ENCODE measurements at regions not wholly inside any gene's neighbourhood (a gene's known extent, or its start where the extent isn't known, plus 50 kb on each side); places are given as distances from the start of the nearest gene placed in this dataset.

GRCh38 chrX:95218976-95219375, 1465.7 kb upstream of the DIAPH2 start:
- no peaks in the 10 kb centered on the region for H3K36me3 ChIP-seq (ENCODE audit: control insufficient read depth, insufficient read depth, low read length)
- no peaks in the 10 kb centered on the region for H3K4me1 ChIP-seq (ENCODE audit: control insufficient read depth, insufficient read depth, low read length)
- no peak overlapping the region for H3K4me3 ChIP-seq (ENCODE audit: low read length)
- no peak overlapping the region for H3K9ac ChIP-seq (ENCODE audit: low read length)
- no peak overlapping the region for H3K27ac ChIP-seq (ENCODE audit: low read depth, low read length)
- H3K27me3 ChIP-seq (ENCODE audit: control insufficient read depth, insufficient read depth, low read length) = no peaks in the 10 kb centered on the region

- Histone ChIP-seq H3K27me3 (ENCODE audit: control insufficient read depth, insufficient read depth, low read length) (no peaks in the 10 kb centered on the region), H3K36me3 (ENCODE audit: control insufficient read depth, insufficient read depth, low read length) (no peaks in the 10 kb centered on the region), H3K4me3 (ENCODE audit: low read length) (no peak overlapping the region), H3K9ac (ENCODE audit: low read length) (no peak overlapping the region), H3K4me1 (ENCODE audit: control insufficient read depth, insufficient read depth, low read length) (no peaks in the 10 kb centered on the region), H3K27ac (ENCODE audit: low read depth, low read length) (no peak overlapping the region)
Measured at GRCh38 chrX:95248386-95248785, 1436.3 kb upstream of the DIAPH2 start.

GRCh38 chrX:95290455-95290854, 1394.2 kb upstream of the DIAPH2 start:
- Histone ChIP-seq H3K4me3 (ENCODE audit: low read length) (no peak overlapping the region), H3K27me3 (ENCODE audit: control insufficient read depth, insufficient read depth, low read length) (no peaks in the 10 kb centered on the region), H3K4me1 (ENCODE audit: control insufficient read depth, insufficient read depth, low read length) (no peaks in the 10 kb centered on the region), H3K27ac (ENCODE audit: low read depth, low read length) (no peak overlapping the region), H3K9ac (ENCODE audit: low read length) (no peak overlapping the region), H3K36me3 (ENCODE audit: control insufficient read depth, insufficient read depth, low read length) (no peaks in the 10 kb centered on the region)

- Histone ChIP-seq H3K4me1 (ENCODE audit: control insufficient read depth, insufficient read depth, low read length) (no peaks in the 10 kb centered on the region), H3K9ac (ENCODE audit: low read length) (no peak overlapping the region), H3K36me3 (ENCODE audit: control insufficient read depth, insufficient read depth, low read length) (no peaks in the 10 kb centered on the region), H3K4me3 (ENCODE audit: low read length) (no peak overlapping the region), H3K27me3 (ENCODE audit: control insufficient read depth, insufficient read depth, low read length) (no peaks in the 10 kb centered on the region), H3K27ac (ENCODE audit: low read depth, low read length) (no peak overlapping the region)
Measured at GRCh38 chrX:95291561-95291960, 1393.1 kb upstream of the DIAPH2 start.

- Histone ChIP-seq H3K9ac (ENCODE audit: low read length) (no peak overlapping the region), H3K27ac (ENCODE audit: low read depth, low read length) (no peak overlapping the region), H3K4me1 (ENCODE audit: control insufficient read depth, insufficient read depth, low read length) (no peaks in the 10 kb centered on the region), H3K4me3 (ENCODE audit: low read length) (no peak overlapping the region), H3K36me3 (ENCODE audit: control insufficient read depth, insufficient read depth, low read length) (no peaks in the 10 kb centered on the region), H3K27me3 (ENCODE audit: control insufficient read depth, insufficient read depth, low read length) (no peaks in the 10 kb centered on the region)
Measured at GRCh38 chrX:95318882-95319281, 1365.8 kb upstream of the DIAPH2 start.

GRCh38 chrX:95325185-95325584, 1359.5 kb upstream of the DIAPH2 start:
- no peak overlapping the region for H3K9ac ChIP-seq (ENCODE audit: low read length)
- no peak overlapping the region for H3K4me3 ChIP-seq (ENCODE audit: low read length)
- H3K27ac ChIP-seq (ENCODE audit: low read depth, low read length) = no peak overlapping the region
- no peaks in the 10 kb centered on the region for H3K27me3 ChIP-seq (ENCODE audit: control insufficient read depth, insufficient read depth, low read length)
- no peaks in the 10 kb centered on the region for H3K4me1 ChIP-seq (ENCODE audit: control insufficient read depth, insufficient read depth, low read length)
- H3K36me3 ChIP-seq (ENCODE audit: control insufficient read depth, insufficient read depth, low read length) = no peaks in the 10 kb centered on the region

- H3K4me3 ChIP-seq (ENCODE audit: low read length) = no peak overlapping the region
- no peaks in the 10 kb centered on the region for H3K27me3 ChIP-seq (ENCODE audit: control insufficient read depth, insufficient read depth, low read length)
- H3K27ac ChIP-seq (ENCODE audit: low read depth, low read length) = no peak overlapping the region
- no peaks in the 10 kb centered on the region for H3K36me3 ChIP-seq (ENCODE audit: control insufficient read depth, insufficient read depth, low read length)
- H3K9ac ChIP-seq (ENCODE audit: low read length) = no peak overlapping the region
- H3K4me1 ChIP-seq (ENCODE audit: control insufficient read depth, insufficient read depth, low read length) = no peaks in the 10 kb centered on the region
Measured at GRCh38 chrX:95330292-95330691, 1354.3 kb upstream of the DIAPH2 start.

GRCh38 chrX:95332530-95332929, 1352.1 kb upstream of the DIAPH2 start:
- Histone ChIP-seq H3K27ac (ENCODE audit: low read depth, low read length) (no peak overlapping the region), H3K4me1 (ENCODE audit: control insufficient read depth, insufficient read depth, low read length) (no peaks in the 10 kb centered on the region), H3K27me3 (ENCODE audit: control insufficient read depth, insufficient read depth, low read length) (no peaks in the 10 kb centered on the region), H3K9ac (ENCODE audit: low read length) (no peak overlapping the region), H3K4me3 (ENCODE audit: low read length) (no peak overlapping the region), H3K36me3 (ENCODE audit: control insufficient read depth, insufficient read depth, low read length) (no peaks in the 10 kb centered on the region)

- Histone ChIP-seq H3K27me3 (ENCODE audit: control insufficient read depth, insufficient read depth, low read length) (no peaks in the 10 kb centered on the region), H3K27ac (ENCODE audit: low read depth, low read length) (no peak overlapping the region), H3K9ac (ENCODE audit: low read length) (no peak overlapping the region), H3K4me1 (ENCODE audit: control insufficient read depth, insufficient read depth, low read length) (no peaks in the 10 kb centered on the region), H3K36me3 (ENCODE audit: control insufficient read depth, insufficient read depth, low read length) (no peaks in the 10 kb centered on the region), H3K4me3 (ENCODE audit: low read length) (no peak overlapping the region)
Measured at GRCh38 chrX:95346856-95347255, 1337.8 kb upstream of the DIAPH2 start.

GRCh38 chrX:95350774-95351488, 1333.7 kb upstream of the DIAPH2 start:
- H3K9ac ChIP-seq (ENCODE audit: low read length) = no peak overlapping the region
- no peak overlapping the region for H3K27ac ChIP-seq (ENCODE audit: low read depth, low read length)
- no peak overlapping the region for H3K4me3 ChIP-seq (ENCODE audit: low read length)
- no peaks in the 10 kb centered on the region for H3K27me3 ChIP-seq (ENCODE audit: control insufficient read depth, insufficient read depth, low read length)
- no peaks in the 10 kb centered on the region for H3K36me3 ChIP-seq (ENCODE audit: control insufficient read depth, insufficient read depth, low read length)
- H3K4me1 ChIP-seq (ENCODE audit: control insufficient read depth, insufficient read depth, low read length) = no peaks in the 10 kb centered on the region

GRCh38 chrX:95367286-95367685, 1317.4 kb upstream of the DIAPH2 start:
- Histone ChIP-seq H3K9ac (ENCODE audit: low read length) (no peak overlapping the region), H3K36me3 (ENCODE audit: control insufficient read depth, insufficient read depth, low read length) (no peaks in the 10 kb centered on the region), H3K4me1 (ENCODE audit: control insufficient read depth, insufficient read depth, low read length) (no peaks in the 10 kb centered on the region), H3K27me3 (ENCODE audit: control insufficient read depth, insufficient read depth, low read length) (no peaks in the 10 kb centered on the region), H3K27ac (ENCODE audit: low read depth, low read length) (no peak overlapping the region), H3K4me3 (ENCODE audit: low read length) (no peak overlapping the region)

- H3K27ac ChIP-seq (ENCODE audit: low read depth, low read length) = no peak overlapping the region
- H3K4me1 ChIP-seq (ENCODE audit: control insufficient read depth, insufficient read depth, low read length) = no peaks in the 10 kb centered on the region
- no peak overlapping the region for H3K9ac ChIP-seq (ENCODE audit: low read length)
- H3K36me3 ChIP-seq (ENCODE audit: control insufficient read depth, insufficient read depth, low read length) = no peaks in the 10 kb centered on the region
- no peak overlapping the region for H3K4me3 ChIP-seq (ENCODE audit: low read length)
- no peaks in the 10 kb centered on the region for H3K27me3 ChIP-seq (ENCODE audit: control insufficient read depth, insufficient read depth, low read length)
Measured at GRCh38 chrX:95382799-95383198, 1301.8 kb upstream of the DIAPH2 start.

GRCh38 chrX:95383778-95384177, 1300.9 kb upstream of the DIAPH2 start:
- no peak overlapping the region for H3K4me3 ChIP-seq (ENCODE audit: low read length)
- H3K9ac ChIP-seq (ENCODE audit: low read length) = no peak overlapping the region
- H3K27ac ChIP-seq (ENCODE audit: low read depth, low read length) = no peak overlapping the region
- H3K4me1 ChIP-seq (ENCODE audit: control insufficient read depth, insufficient read depth, low read length) = no peaks in the 10 kb centered on the region
- H3K36me3 ChIP-seq (ENCODE audit: control insufficient read depth, insufficient read depth, low read length) = no peaks in the 10 kb centered on the region
- H3K27me3 ChIP-seq (ENCODE audit: control insufficient read depth, insufficient read depth, low read length) = no peaks in the 10 kb centered on the region

All from rectal smooth muscle tissue (tissue), 1 donor.